ENCODE measurements at regions not wholly inside any gene's neighbourhood (a gene's known extent, or its start where the extent isn't known, plus 50 kb on each side); places are given as distances from the start of the nearest gene placed in this dataset.

- DNase-seq = no peak
These were observed 771.4 kb upstream of the DEFB115 start for GRCh38 chr20:30486103-30486478.

More at GRCh38 chr20:30486103-30486478, 771.4 kb upstream of the DEFB115 start:
- Histone ChIP-seq H4K5ac (ENCODE audit: low read depth, low read length) (no peak overlapping the region), H4K91ac (ENCODE audit: insufficient read depth, low read depth, low read length) (no peak overlapping the region), H2BK15ac (ENCODE audit: low read depth, low read length) (no peak overlapping the region), H3K27ac (ENCODE audit: insufficient read depth, low read length) (no peak overlapping the region), H2AK5ac (ENCODE audit: low read depth, low read length) (no peak overlapping the region), H3K9me1 (ENCODE audit: insufficient read depth, low read length) (no peaks in the 10 kb centered on the region), H2AFZ (replicated peaks; ENCODE audit: low read length, poor library complexity) (no peak overlapping the region), H3K4me3 (ENCODE audit: insufficient read depth, low read depth, low read length) (no peak overlapping the region), H2BK5ac (ENCODE audit: low read depth, low read length, poor library complexity, severe bottlenecking) (no peak overlapping the region), H3K36me3 (ENCODE audit: control insufficient read depth, insufficient read depth, low read length) (no peaks in the 10 kb centered on the region), H3K9me3 (ENCODE audit: control insufficient read depth, insufficient read depth, low read length) (peaks cover 27% of the 10 kb centered on the region), H4K20me1 (ENCODE audit: insufficient read depth, low read length) (no peaks in the 10 kb centered on the region), H3K27me3 (ENCODE audit: control insufficient read depth, insufficient read depth, low read length) (no peaks in the 10 kb centered on the region), H2BK120ac (ENCODE audit: low read depth, low read length) (no peak overlapping the region), H4K8ac (ENCODE audit: low read depth in 2 of 2, low read length in 2 of 2) (no peak overlapping the region), H2AK9ac (replicated peaks; ENCODE audit: low read depth, low read length, poor library complexity) (no peak overlapping the region), H3K18ac (ENCODE audit: low read depth, low read length) (no peak overlapping the region), H3K9ac (ENCODE audit: low read depth, low read length) (no peak overlapping the region), H2BK20ac (ENCODE audit: low read depth, low read length) (no peak overlapping the region), H3K23ac (ENCODE audit: low read depth, low read length) (no peak overlapping the region), H3K4ac (ENCODE audit: low read depth, low read length) (no peak overlapping the region), H3K14ac (replicated peaks; ENCODE audit: low read depth, low read length) (no peak overlapping the region), H3K56ac (ENCODE audit: extremely low read depth, insufficient read depth, low read length) (no peak overlapping the region), H3K79me1 (ENCODE audit: low read depth in 1 of 2, low read length in 2 of 2) (no peaks in the 10 kb centered on the region), H3K4me2 (ENCODE audit: low read depth, low read length) (no peak overlapping the region), H3K4me1 (ENCODE audit: control insufficient read depth, insufficient read depth, low read length) (no peaks in the 10 kb centered on the region)
- intact Hi-C loops (cut with micrococcal nuclease) = no loop called here
- TF ChIP-seq CEBPB (IDR thresholded peaks at IDR 0.05; ENCODE audit: low read depth, low read length) = no peak
- TF ChIP-seq RFX5 (IDR thresholded peaks at IDR 0.05; ENCODE audit: low read depth, low read length) = no peak
- TF ChIP-seq RAD21 (IDR thresholded peaks at IDR 0.05; ENCODE audit: low read length) = no peak
- TF ChIP-seq SMC3 (IDR thresholded peaks at IDR 0.05; ENCODE audit: low read depth, low read length) = no peak
- no peak for TF ChIP-seq NFE2L2 (IDR thresholded peaks at IDR 0.05; ENCODE audit: low read depth, low read length)
- TF ChIP-seq MXI1 (IDR thresholded peaks at IDR 0.05; ENCODE audit: borderline replicate concordance, low read depth, low read length) = no peak
- no peak for TF ChIP-seq CTCF (conservative IDR thresholded peaks at IDR 0.05; ENCODE audit: low read depth, low read length)
- TF ChIP-seq RCOR1 (IDR thresholded peaks at IDR 0.05; ENCODE audit: insufficient replicate concordance, low read length) = no peak
- no peak for TF ChIP-seq MAFK (IDR thresholded peaks at IDR 0.05; ENCODE audit: low read depth, low read length)
- no peak for TF ChIP-seq MAZ (IDR thresholded peaks at IDR 0.05; ENCODE audit: borderline replicate concordance, low read depth, low read length)
- TF ChIP-seq USF2 (IDR thresholded peaks at IDR 0.05; ENCODE audit: low read depth, low read length) = no peak
- TF ChIP-seq CHD1 (IDR thresholded peaks at IDR 0.05; ENCODE audit: low read depth, low read length) = no peak
- CTCF ChIA-PET = no interaction called here
- ATAC-seq (ENCODE audit: low read depth) = no peak
- in situ Hi-C loops (cut with MboI; ENCODE audit: low sequenced_read_pairs) = no loop called here
- WGBS, 2 experiments (ENCODE audit: extremely low coverage in 2 of 2, insufficient read length in 1 of 2) = 83% methylated on average over 4 of the region's 14 CpGs; no CpG with 5 or more reads in 1 of the 2 experiments
- POLR2A ChIA-PET (ENCODE audit: unreplicated experiment) = no interaction called here
- dilution Hi-C loops (cut with HindIII; ENCODE audit: low sequenced_read_pairs, unreplicated experiment) = no loop called here
- no TSS peak for BruUV-seq (replicated peaks)
